ENCODE measurements at regions not wholly inside any gene's neighbourhood (a gene's known extent, or its start where the extent isn't known, plus 50 kb on each side); places are given as distances from the start of the nearest gene placed in this dataset.

DNA sequence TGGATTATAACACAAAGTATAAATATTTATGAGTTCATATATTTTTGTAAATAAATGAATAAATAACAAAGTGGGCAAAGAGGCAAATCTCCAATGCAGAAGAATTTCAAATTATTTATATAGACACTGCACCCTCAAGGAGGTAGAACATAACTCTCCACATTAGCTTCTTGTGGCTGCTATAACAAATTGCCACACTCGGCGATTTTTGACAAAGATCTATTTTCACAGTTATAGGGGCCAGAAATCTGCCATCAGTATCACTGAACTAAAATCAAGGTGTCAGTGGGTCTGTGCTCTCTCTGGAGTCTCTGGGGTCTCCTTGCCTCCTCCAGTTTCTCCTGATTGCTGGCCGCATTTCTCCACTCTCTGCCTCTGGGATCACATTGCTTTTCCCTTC lies 92.0 kb upstream of the FAM136A start:
- TF ChIP-seq EZH2phosphoT487 (IDR thresholded peaks at IDR 0.05) (no peak), EZH2 (IDR thresholded peaks at IDR 0.05) (no peak)
- TF ChIP-seq, protein P1, sequence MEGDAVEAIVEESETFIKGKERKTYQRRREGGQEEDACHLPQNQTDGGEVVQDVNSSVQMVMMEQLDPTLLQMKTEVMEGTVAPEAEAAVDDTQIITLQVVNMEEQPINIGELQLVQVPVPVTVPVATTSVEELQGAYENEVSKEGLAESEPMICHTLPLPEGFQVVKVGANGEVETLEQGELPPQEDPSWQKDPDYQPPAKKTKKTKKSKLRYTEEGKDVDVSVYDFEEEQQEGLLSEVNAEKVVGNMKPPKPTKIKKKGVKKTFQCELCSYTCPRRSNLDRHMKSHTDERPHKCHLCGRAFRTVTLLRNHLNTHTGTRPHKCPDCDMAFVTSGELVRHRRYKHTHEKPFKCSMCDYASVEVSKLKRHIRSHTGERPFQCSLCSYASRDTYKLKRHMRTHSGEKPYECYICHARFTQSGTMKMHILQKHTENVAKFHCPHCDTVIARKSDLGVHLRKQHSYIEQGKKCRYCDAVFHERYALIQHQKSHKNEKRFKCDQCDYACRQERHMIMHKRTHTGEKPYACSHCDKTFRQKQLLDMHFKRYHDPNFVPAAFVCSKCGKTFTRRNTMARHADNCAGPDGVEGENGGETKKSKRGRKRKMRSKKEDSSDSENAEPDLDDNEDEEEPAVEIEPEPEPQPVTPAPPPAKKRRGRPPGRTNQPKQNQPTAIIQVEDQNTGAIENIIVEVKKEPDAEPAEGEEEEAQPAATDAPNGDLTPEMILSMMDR (IDR thresholded peaks at IDR 0.05): no peak
